ENCODE measurements at regions not wholly inside any gene's neighbourhood (a gene's known extent, or its start where the extent isn't known, plus 50 kb on each side); places are given as distances from the start of the nearest gene placed in this dataset.
A peak's percentile ranks its signal among the peaks of the same experiment; 100 is the strongest.
"Not testable (repeated sequence)": the region's sequence is repeated elsewhere in the genome, so short reads cannot be mapped to it uniquely, and the experiment has no call there.

DNA sequence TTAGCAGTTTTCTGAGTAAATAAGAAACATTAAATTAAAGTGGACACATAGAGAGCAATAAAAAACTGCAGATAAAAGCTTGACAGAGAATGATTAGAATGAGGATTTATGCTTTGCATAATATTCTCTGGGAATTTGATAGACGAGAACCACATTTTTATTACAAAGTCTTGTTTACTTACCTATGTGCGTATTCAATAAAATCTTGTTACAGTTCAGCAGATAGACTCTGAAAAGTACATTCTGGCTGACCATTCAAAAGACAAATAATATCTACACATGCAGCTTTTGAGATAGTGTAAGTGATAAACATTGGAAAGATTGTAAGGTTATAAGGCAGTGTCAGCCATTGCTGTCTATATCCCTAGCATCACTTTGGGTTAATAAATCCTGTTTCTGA is 381.6 kb downstream of the NYAP2 start:
- no peak for DNase-seq

DNA sequence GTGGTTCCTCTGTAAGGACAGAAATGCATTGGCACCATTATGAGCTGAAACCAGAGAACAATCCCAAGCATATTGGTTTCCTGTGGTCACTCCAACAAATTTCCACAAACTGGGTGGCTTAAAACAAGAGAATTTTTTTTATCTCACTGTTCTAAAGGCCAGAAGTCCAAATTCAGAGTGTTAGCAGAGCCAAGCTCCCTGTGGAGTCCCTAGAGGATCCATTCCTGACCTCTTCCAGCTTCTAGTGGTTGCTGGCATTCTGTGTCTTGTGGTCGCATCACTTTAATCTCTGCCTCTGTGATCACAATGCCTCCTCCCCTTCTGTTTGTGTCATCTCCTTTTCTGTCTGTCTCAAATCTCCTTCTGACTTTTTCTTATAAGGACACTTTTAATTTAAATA is 380.3 kb downstream of the NYAP2 start:
- no peak for DNase-seq

GRCh38 chr2:225773148-225773547 is 373.6 kb downstream of the NYAP2 start:
- DNase-seq: no peak

DNA sequence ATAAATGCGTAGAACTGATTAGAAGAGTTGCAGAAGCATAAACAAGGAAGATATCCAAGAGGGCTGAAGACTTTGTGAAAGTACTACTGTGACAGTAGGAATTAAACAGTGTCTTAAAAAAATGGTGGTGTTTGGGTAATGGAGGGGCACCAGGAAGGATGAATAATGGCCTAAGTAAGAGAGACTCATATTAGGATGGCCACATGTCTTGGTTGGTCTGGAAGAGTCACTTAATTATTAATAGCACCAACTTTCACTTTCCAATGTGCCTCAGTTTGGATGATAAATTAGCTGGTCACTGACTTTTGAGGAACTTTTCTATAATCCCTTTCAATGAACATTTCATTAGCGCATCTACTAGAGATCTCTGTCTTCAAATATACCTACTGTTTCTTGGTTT is 372.2 kb downstream of the NYAP2 start:
- no peak for DNase-seq

DNA sequence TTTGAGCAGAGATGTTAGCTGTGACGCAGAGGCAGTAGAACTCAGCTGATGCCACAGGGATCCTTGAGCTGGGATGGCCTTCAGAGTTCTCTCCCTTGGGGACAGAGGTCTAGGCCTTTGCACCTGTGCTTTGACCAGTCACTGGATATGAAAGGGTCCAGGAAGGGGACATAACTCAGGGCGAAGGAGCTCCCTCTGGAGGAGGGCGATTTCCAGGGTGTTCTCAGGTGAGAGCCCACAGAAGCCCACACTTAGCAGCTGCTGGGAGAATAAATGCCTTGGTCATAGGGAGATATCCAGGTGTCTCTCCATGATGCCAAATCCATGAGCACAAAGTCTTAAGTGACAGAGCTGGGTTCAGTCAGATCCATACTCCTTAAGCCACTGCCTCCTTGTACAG is 369.2 kb downstream of the NYAP2 start:
- DNase-seq: no peak

DNA sequence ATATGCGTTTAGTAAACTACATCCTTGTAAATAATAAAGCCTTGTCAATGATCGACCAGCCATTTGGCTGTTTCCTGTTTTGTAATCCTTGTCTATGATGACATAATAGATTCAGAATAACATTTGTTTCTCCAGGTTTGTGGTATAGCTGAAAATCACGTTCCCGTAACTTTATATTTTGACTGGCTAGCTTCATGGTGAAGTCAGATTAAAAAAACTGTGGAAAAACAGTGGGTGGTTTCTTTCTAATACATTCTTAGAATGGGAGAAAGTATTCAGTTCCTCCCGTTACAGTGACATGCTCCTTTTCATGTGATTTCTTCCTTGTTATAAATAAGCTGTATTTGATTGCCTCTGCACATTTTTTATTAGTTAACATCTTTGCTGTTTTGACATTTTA is 366.9 kb downstream of the NYAP2 start:
- no peak for DNase-seq

- no peak for DNase-seq
Measured at GRCh38 chr2:225765820-225766219, 366.3 kb downstream of the NYAP2 start.

- DNase-seq: no peak
Measured at GRCh38 chr2:225764346-225764745, 364.8 kb downstream of the NYAP2 start.

DNA sequence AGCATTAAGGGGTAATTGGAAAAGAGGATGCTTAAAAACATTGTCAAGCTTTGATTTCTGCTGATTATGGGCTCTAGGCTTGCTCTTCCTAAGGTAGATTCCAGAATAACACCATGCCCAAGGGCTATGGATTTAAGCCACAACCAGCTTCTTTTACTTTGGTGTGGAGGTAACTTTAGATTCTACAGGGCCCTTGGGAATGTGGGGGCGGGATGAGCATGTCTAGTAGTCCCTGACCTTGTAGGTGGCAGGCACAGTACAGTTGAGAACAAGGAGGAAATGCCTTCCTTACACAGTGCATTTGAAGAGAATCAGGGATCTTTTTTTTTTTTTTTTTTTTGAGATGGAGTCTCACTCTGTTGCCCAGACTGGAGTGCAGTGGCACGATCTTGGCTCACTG is 364.2 kb downstream of the NYAP2 start:
- no peak for DNase-seq

DNA sequence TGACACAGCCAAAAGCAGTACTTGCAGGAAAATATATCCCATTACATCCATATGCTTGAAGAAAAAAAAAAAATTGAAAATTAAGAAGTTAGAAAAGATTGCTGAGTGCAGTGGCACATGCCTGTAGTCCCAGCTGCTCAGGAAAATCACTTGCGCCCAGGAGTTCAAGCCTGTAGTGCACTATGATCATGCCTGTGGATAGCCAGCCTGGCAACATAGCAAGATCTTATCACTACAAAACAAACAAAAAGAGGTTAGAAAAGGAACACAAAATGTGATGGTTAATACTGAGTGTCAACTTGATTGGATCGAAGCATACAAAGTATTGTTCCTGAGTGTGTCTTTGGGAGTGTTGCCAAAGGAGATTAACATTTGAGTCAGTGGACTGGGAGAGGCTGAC is 361.9 kb downstream of the NYAP2 start:
- no peak for DNase-seq

DNA sequence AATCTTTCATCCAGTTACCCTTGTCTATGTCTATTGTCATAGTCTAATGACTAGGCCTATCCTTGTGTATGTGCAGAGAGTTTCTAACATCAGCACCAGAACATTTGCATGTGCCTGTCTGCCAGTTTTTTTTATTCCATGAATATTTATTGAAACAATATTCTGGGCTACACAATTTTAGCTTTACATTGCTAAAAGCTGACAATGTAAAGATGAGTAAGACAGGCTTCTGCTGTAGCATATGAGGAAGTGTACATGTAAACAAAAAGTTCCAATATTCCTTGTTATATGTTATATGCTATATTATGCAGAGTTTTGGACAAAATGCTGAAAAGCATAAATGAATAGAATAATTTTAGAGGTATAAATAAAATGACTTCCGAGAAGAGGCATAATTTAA is 357.7 kb downstream of the NYAP2 start:
- no peak for DNase-seq

GRCh38 chr2:225756198-225756597 is 356.7 kb downstream of the NYAP2 start:
- no peak for DNase-seq

DNA sequence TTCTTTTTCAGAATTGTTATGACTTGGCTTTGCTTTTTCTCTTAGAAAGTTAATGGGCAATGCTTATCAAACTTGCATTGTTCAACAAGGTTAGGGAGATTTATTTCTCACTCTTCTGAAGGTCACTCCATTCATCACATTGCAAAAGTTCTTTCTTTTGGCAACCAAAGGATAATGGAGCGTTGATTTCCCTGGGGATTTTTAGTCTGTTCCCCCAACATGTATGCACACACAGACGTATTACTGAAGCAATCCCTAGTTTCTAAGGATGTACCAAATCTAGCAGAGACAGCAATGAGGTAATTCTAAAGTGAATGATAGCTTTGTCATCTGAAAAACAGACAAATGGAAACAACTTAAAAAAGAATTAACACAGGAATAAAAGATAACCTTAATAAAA is 349.1 kb downstream of the NYAP2 start:
- no peak for DNase-seq

DNA sequence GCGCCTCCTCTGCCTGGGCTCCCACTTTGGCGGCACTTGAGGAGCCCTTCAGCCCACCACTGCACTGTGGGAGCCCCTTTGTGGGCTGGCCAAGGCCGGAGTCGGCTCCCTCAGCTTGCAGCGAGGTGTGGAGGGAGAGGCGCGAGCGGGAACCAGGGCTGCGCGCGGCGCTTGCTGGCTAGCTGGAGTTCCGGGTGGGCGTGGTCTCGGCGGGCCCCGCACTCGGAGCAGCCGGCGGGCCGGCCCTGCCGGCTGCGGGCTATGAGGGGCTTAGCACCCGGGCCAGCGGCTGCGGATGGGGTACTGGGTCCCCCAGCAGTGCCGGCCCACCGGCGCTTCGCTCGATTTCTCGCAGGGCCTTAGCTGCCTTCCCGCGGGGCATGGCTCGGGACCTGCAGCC is 344.5 kb downstream of the NYAP2 start:
- not testable (repeated sequence) for DNase-seq

- DNase-seq: peak; percentile 15
Measured at GRCh38 chr2:225742487-225742886, 343.0 kb downstream of the NYAP2 start.

DNA sequence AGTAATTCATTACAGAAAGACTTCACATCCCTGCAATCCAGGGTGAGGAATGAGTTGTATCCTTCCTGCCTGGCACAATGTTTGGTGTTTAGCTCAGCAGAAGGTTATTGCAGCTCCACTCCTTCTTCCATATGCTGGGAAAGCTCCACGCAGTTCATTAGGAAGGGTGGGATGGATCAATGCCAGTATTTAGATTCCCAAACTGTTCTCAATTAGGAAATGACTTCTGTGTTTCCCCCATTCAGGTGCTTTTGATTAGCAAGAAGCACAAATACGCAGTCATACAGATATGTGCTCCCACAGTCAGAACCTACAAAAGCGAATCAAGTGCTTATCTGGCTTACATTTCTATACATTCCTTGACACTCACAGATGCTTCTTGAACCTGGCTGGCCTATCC is 340.6 kb downstream of the NYAP2 start:
- DNase-seq: no peak

DNA sequence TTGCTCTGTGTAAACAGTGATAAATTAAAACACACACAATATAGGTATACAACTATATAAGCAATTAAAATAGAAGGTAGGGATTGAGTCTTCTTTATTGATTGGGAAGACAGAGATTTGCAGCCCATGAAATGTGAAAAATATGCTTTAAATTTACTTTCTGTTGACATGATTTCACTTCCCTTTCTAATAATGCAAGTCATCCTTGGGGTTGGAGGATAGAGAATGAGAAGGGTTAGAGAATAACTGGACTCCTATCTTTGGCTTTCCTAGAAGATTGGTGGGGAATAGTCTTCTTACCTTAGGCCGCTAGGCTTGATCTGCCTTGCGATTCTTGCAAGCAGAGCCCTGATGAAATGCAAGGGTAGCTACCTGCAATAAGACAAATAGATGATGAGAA is 339.8 kb downstream of the NYAP2 start:
- DNase-seq: no peak

DNA sequence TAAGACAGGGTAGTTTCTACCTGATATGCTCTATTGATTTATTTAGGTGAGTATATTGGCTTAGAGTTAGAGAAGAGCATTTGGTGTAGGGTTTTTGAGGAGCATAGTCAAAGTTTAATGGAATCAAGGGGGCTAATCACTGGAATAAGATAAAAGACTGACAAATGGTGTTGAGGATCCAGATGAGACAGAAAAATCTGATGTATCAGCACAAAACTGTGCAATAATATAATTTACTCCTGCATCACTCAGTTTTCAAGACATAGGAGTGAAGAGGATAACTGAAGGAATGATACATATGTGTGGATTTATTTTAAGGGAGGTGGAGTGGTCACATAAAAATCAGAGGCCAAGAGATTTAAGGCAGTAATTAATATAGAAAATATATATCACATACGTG is 339.2 kb downstream of the NYAP2 start:
- DNase-seq: no peak

GRCh38 chr2:225737556-225737955 is 338.0 kb downstream of the NYAP2 start:
- DNase-seq: no peak

GRCh38 chr2:225735844-225736243 is 336.3 kb downstream of the NYAP2 start:
- DNase-seq: no peak

GRCh38 chr2:225725726-225726125 is 326.2 kb downstream of the NYAP2 start:
- DNase-seq: no peak
